Stomach (tissue), 4 donors: ENCODE measurements at regions not wholly inside any gene's neighbourhood (a gene's known extent, or its start where the extent isn't known, plus 50 kb on each side); places are given as distances from the start of the nearest gene placed in this dataset.

Source experiments
- CTCF ChIP-seq, 7 experiments: fragments of 450-650 bp in 4 of 7; fragments of 200-600 bp in 3 of 7; sonication (generic) in 3 of 7; IDR thresholded peaks; one replicate each; pipeline ENCODE4 v1.5.1; 2016 to 2019; ENCODE audit warnings: antibody characterized with exemption in 7 of 7, control low read depth in 2 of 7, mild to moderate bottlenecking in 1 of 7
- POLR2A ChIP-seq, 4 donors: fragments of 450-650 bp; IDR thresholded peaks; one replicate each; pipeline ENCODE4 v1.6.1; 2016; ENCODE audit warnings: antibody characterized with exemption in 4 of 4, control low read depth in 2 of 4, mild to moderate bottlenecking in 1 of 4, moderate library complexity in 1 of 4

- TF ChIP-seq CTCF (IDR thresholded peaks at IDR 0.05): no peak
- no peak for TF ChIP-seq POLR2A (IDR thresholded peaks at IDR 0.05)
These were observed 142.4 kb downstream of the PLPP3 start for GRCh38 chr1:56436912-56437417.
